ENCODE measurements at regions not wholly inside any gene's neighbourhood (a gene's known extent, or its start where the extent isn't known, plus 50 kb on each side); places are given as distances from the start of the nearest gene placed in this dataset.

GRCh38 chr20:17824676-17825251 is 125.0 kb downstream of the BANF2 start:
- TF ChIP-seq CTCF (IDR thresholded peaks at IDR 0.05) (no peak), POLR2A (IDR thresholded peaks at IDR 0.05) (no peak)

All from uterus (tissue), 2 donors.